ENCODE measurements at regions not wholly inside any gene's neighbourhood (a gene's known extent, or its start where the extent isn't known, plus 50 kb on each side); places are given as distances from the start of the nearest gene placed in this dataset.

GRCh38 chr4:83979773-83980172 lies 443.9 kb downstream of the GPAT3 start:
- TF ChIP-seq POLR2AphosphoS5 (IDR thresholded peaks at IDR 0.05; ENCODE audit: low read depth, low read length) (no peak), TAF1 (IDR thresholded peaks at IDR 0.05; ENCODE audit: borderline replicate concordance, insufficient read depth, low read length) (no peak), SIN3A (IDR thresholded peaks at IDR 0.05; ENCODE audit: borderline replicate concordance, insufficient read depth, low read length) (no peak), REST (IDR thresholded peaks at IDR 0.05; ENCODE audit: insufficient read depth in 1 of 2, low read depth in 2 of 2, low read length in 2 of 2) (no peak), FOXP2 (optimal IDR thresholded peaks at IDR 0.05; ENCODE audit: borderline replicate concordance, extremely low read depth, extremely low read length, insufficient read depth) (no peak)

All from PFSK-1 (cell line).